ENCODE measurements at regions not wholly inside any gene's neighbourhood (a gene's known extent, or its start where the extent isn't known, plus 50 kb on each side); places are given as distances from the start of the nearest gene placed in this dataset.

- TF ChIP-seq POLR2AphosphoS5 (IDR thresholded peaks at IDR 0.05; ENCODE audit: low read depth, low read length) (no peak), TAF1 (IDR thresholded peaks at IDR 0.05; ENCODE audit: low read depth, low read length) (no peak), POLR2A (IDR thresholded peaks at IDR 0.05; ENCODE audit: low read depth, low read length) (no peak), PAX5 (IDR thresholded peaks at IDR 0.05; ENCODE audit: insufficient read depth, low read length, severe bottlenecking) (no peak), POU2F2 (IDR thresholded peaks at IDR 0.05; ENCODE audit: low read depth, low read length) (no peak), SPI1 (IDR thresholded peaks at IDR 0.05; ENCODE audit: low read depth, low read length) (no peak)
Measured at GRCh38 chr19:27843861-27844260, 1369.1 kb downstream of the UQCRFS1 start.

All from GM12891 (cell line).